GM12891 (cell line): ENCODE measurements at regions not wholly inside any gene's neighbourhood (a gene's known extent, or its start where the extent isn't known, plus 50 kb on each side); places are given as distances from the start of the nearest gene placed in this dataset.
"Not testable (repeated sequence)": the region's sequence is repeated elsewhere in the genome, so short reads cannot be mapped to it uniquely, and the experiment has no call there.

ENCODE experiments used
- DNase-seq: peaks from one replicate; pipeline ENCODE4 v3.0.0; 2011; ENCODE audit warnings: low spot score; ENCODE audit not compliant: insufficient read length
- FAIRE-seq: peaks from 2 replicates; lab custom pipeline; 2011; peaks lifted over from hg19 to GRCh38; lab: Jason Lieb, UNC
- PAX5 ChIP-seq: IDR thresholded peaks from 2 replicates; pipeline ENCODE4 v1.6.1; 2011; ENCODE audit warnings: low read length, moderate library complexity, mild to moderate bottlenecking; ENCODE audit not compliant: insufficient read depth, severe bottlenecking
- POLR2A ChIP-seq: IDR thresholded peaks from 2 replicates; pipeline ENCODE4 v1.6.1; 2011; ENCODE audit warnings: low read depth, low read length, control low read depth
- POLR2AphosphoS5 ChIP-seq: IDR thresholded peaks from 2 replicates; pipeline ENCODE4 v1.6.1; 2011; ENCODE audit warnings: low read depth, low read length, control low read depth
- POU2F2 ChIP-seq: IDR thresholded peaks from 2 replicates; pipeline ENCODE4 v1.6.1; 2011; ENCODE audit warnings: low read depth, mild to moderate bottlenecking, control low read depth, low read length, moderate library complexity
- SPI1 ChIP-seq: IDR thresholded peaks from 2 replicates; pipeline ENCODE4 v1.6.1; 2011; ENCODE audit warnings: low read depth, low read length, control low read depth
- TAF1 ChIP-seq: IDR thresholded peaks from 2 replicates; pipeline ENCODE4 v1.6.1; 2011; ENCODE audit warnings: low read depth, low read length, control low read depth

- no peak for FAIRE-seq
- no peak for DNase-seq
- TF ChIP-seq PAX5 (no peak), TAF1 (no peak), POLR2A (no peak), POU2F2 (no peak)
Measured at GRCh38 chr2:58364098-58364497, 123.0 kb upstream of the FANCL start.

- no peak for TF ChIP-seq POU2F2
- no peak for TF ChIP-seq POLR2AphosphoS5
- no peak for TF ChIP-seq TAF1
- no peak for TF ChIP-seq POLR2A
- no peak for TF ChIP-seq SPI1
- TF ChIP-seq PAX5: no peak
- no peak for FAIRE-seq
- DNase-seq: no peak
Measured at GRCh38 chr2:58358026-58358425, 116.9 kb upstream of the FANCL start.

GRCh38 chr2:58357521-58357920 is 116.4 kb upstream of the FANCL start:
- DNase-seq: no peak
- no peak for FAIRE-seq
- no peak for TF ChIP-seq POU2F2
- TF ChIP-seq TAF1: no peak
- no peak for TF ChIP-seq SPI1
- no peak for TF ChIP-seq PAX5
- TF ChIP-seq POLR2AphosphoS5: no peak
- TF ChIP-seq POLR2A: no peak

- DNase-seq: no peak
- no peak for FAIRE-seq
- no peak for TF ChIP-seq POLR2AphosphoS5
- no peak for TF ChIP-seq SPI1
- TF ChIP-seq POU2F2: no peak
- no peak for TF ChIP-seq POLR2A
- TF ChIP-seq PAX5: no peak
- no peak for TF ChIP-seq TAF1
Measured at GRCh38 chr2:58354230-58354629, 113.1 kb upstream of the FANCL start.

GRCh38 chr2:58350484-58350883 is 109.4 kb upstream of the FANCL start:
- FAIRE-seq: no peak
- TF ChIP-seq POLR2AphosphoS5 (no peak), POLR2A (no peak), POU2F2 (no peak), PAX5 (no peak), SPI1 (no peak), TAF1 (no peak)

GRCh38 chr2:58347810-58348209 is 106.7 kb upstream of the FANCL start:
- DNase-seq (no peak), FAIRE-seq (no peak)
- TF ChIP-seq SPI1 (no peak), TAF1 (no peak), POLR2AphosphoS5 (no peak), POU2F2 (no peak), PAX5 (no peak), POLR2A (no peak)

More at GRCh38 chr2:58350484-58350883, 109.4 kb upstream of the FANCL start:
- DNase-seq: no peak

- no peak for TF ChIP-seq PAX5
- TF ChIP-seq TAF1: no peak
- FAIRE-seq (no peak), DNase-seq (no peak)
Measured at GRCh38 chr2:58341047-58341446, 99.9 kb upstream of the FANCL start.

GRCh38 chr2:58339548-58340243 is 98.6 kb upstream of the FANCL start:
- DNase-seq (no peak), FAIRE-seq (no peak)
- no peak for TF ChIP-seq PAX5
- TF ChIP-seq POLR2AphosphoS5: no peak
- no peak for TF ChIP-seq TAF1
- TF ChIP-seq POU2F2: no peak
- no peak for TF ChIP-seq SPI1
- no peak for TF ChIP-seq POLR2A

GRCh38 chr2:58336416-58336815 is 95.3 kb upstream of the FANCL start:
- FAIRE-seq: no peak
- DNase-seq: no peak

GRCh38 chr2:58334414-58334813 is 93.3 kb upstream of the FANCL start:
- FAIRE-seq (no peak), DNase-seq (no peak)
- no peak for TF ChIP-seq PAX5
- TF ChIP-seq SPI1: no peak
- no peak for TF ChIP-seq POLR2A
- no peak for TF ChIP-seq POU2F2

More at GRCh38 chr2:58336416-58336815, 95.3 kb upstream of the FANCL start:
- TF ChIP-seq POLR2AphosphoS5 (no peak), TAF1 (no peak), POLR2A (no peak), SPI1 (no peak), PAX5 (no peak), POU2F2 (no peak)

- FAIRE-seq, DNase-seq: not testable (repeated sequence)
Measured at GRCh38 chr2:58325296-58325895, 84.3 kb upstream of the FANCL start.
